HepG2 (cell line): ENCODE measurements at regions not wholly inside any gene's neighbourhood (a gene's known extent, or its start where the extent isn't known, plus 50 kb on each side); places are given as distances from the start of the nearest gene placed in this dataset.

Source experiments
- ATAC-seq: fragments of 200-7000 bp; cut with Tn5 transposase; 3 replicates; pipeline ENCODE4 v1.9.1; 2020; ENCODE audit warnings: mild to moderate bottlenecking, moderate library complexity
- BruUV-seq: library from RNA; stranded (reverse); fragments of 400-500 nt; replicated peaks from 2 replicates; lab custom pipeline; 2021; lab: Mats Ljungman, UMichigan
- CTCF ChIA-PET: fragments of 300-600 bp; formaldehyde crosslinking; extraction: SDS; loops from one replicate; lab custom pipeline; 2021; ENCODE audit warnings: low total read pairs, inconsistent platforms, low intra/inter-chr PET ratio; lab: Yijun Ruan, JAX
- POLR2A ChIA-PET: fragments of 350-600 bp; sonication (Branson Sonifier 250); formaldehyde crosslinking; loops from one replicate; lab custom pipeline; 2020; ENCODE audit warnings: antibody characterized with exemption, inconsistent platforms; lab: Yijun Ruan, JAX
- DNase-seq: peaks from one replicate; pipeline ENCODE4 v3.0.0-alpha.2; 2015; ENCODE audit warnings: low spot score
- FAIRE-seq: peaks from 3 replicates; lab custom pipeline; 2011; peaks lifted over from hg19 to GRCh38; lab: Jason Lieb, UNC
- H2AFZ ChIP-seq: one replicate; pipeline ENCODE4 v1.6.1; 2011; ENCODE audit warnings: low read length, inconsistent platforms
- H3K27ac ChIP-seq: fragments of 300-600 bp; 3 replicates; pipeline ENCODE4 v1.8.0; 2011; ENCODE audit warnings: mixed run types, mild to moderate bottlenecking, mixed read lengths, low read length, inconsistent platforms; ENCODE audit not compliant: insufficient read depth; ENCODE audit errors: extremely low read length
- H3K27me3 ChIP-seq, 2 experiments: fragments of 200-600 bp in 1 of 2; 2 replicates in 1 of 2; 3 replicates in 1 of 2; pipeline versions ENCODE4 v1.6.0 to v1.8.0; 2011; ENCODE audit warnings: low read length in 2 of 2, mild to moderate bottlenecking in 2 of 2, moderate library complexity in 2 of 2, inconsistent platforms in 1 of 2; ENCODE audit not compliant: insufficient read depth in 2 of 2, control insufficient read depth in 1 of 2
- H3K36me3 ChIP-seq, 2 experiments: fragments of 200-600 bp in 1 of 2; replicated peaks in 1 of 2; 2 replicates in 1 of 2; 3 replicates in 1 of 2; pipeline versions ENCODE4 v1.5.1 to v1.8.0; 2011; ENCODE audit warnings: low read length in 2 of 2, inconsistent platforms in 1 of 2; ENCODE audit not compliant: insufficient read depth in 2 of 2, control insufficient read depth in 1 of 2
- H3K4me1 ChIP-seq: 2 replicates; pipeline ENCODE4 v1.5.1; 2012; ENCODE audit warnings: low read length, inconsistent platforms; ENCODE audit not compliant: insufficient read depth
- H3K4me2 ChIP-seq: 2 replicates; pipeline ENCODE4 v1.6.0; 2011; ENCODE audit warnings: low read depth, low read length, inconsistent platforms
- H3K4me3 ChIP-seq, 3 experiments: fragments of 200-600 bp in 1 of 3; sonication (generic), shearing (Covaris generic) in 1 of 3; replicated peaks in 1 of 3; 2 replicates each; pipeline ENCODE4 v1.5.1; 2011 to 2016; ENCODE audit warnings: low read length in 3 of 3, inconsistent platforms in 2 of 3, low read depth in 2 of 3, mild to moderate bottlenecking in 2 of 3, control low read depth in 1 of 3, mixed read lengths in 1 of 3; ENCODE audit not compliant: insufficient read depth in 1 of 3
- H3K79me2 ChIP-seq: one replicate; pipeline ENCODE4 v1.6.1; 2011; ENCODE audit warnings: low read length, inconsistent platforms; ENCODE audit not compliant: insufficient read depth
- H3K9ac ChIP-seq: 2 replicates; pipeline ENCODE4 v1.6.0; 2011; ENCODE audit warnings: mild to moderate bottlenecking, low read depth, low read length, inconsistent platforms; ENCODE audit not compliant: insufficient read depth
- H3K9me3 ChIP-seq: 2 replicates; pipeline ENCODE4 v1.5.1; 2012; ENCODE audit warnings: mild to moderate bottlenecking, low read length
- H4K20me1 ChIP-seq: 2 replicates; pipeline ENCODE4 v1.6.0; 2011; ENCODE audit warnings: inconsistent platforms, mild to moderate bottlenecking, low read length, moderate library complexity; ENCODE audit not compliant: insufficient read depth
- CBX5 ChIP-seq: sonication (generic); formaldehyde crosslinking; IDR thresholded peaks from 2 replicates; pipeline ENCODE4 v1.4.0; 2020; ENCODE audit warnings: missing genetic modification reagents, borderline replicate concordance
- DPF2 ChIP-seq: sonication (generic); formaldehyde crosslinking; IDR thresholded peaks from 2 replicates; pipeline ENCODE4 v1.4.0; 2020; ENCODE audit warnings: mild to moderate bottlenecking, low read depth, missing genetic modification reagents, borderline replicate concordance
- GABPA ChIP-seq, 2 experiments: IDR thresholded peaks; 2 replicates each; pipeline ENCODE4 v1.6.1; 2011 to 2016; ENCODE audit warnings: low read depth in 2 of 2, low read length in 1 of 2, missing biosample characterization in 1 of 2, missing genetic modification characterization in 1 of 2
- HNRNPLL ChIP-seq: fragments of 200-400 bp; formaldehyde crosslinking; IDR thresholded peaks from 2 replicates; pipeline ENCODE4 v1.6.1; 2017; ENCODE audit warnings: mild to moderate bottlenecking, low read depth, low read length; ENCODE audit not compliant: poor library complexity, severe bottlenecking
- SRF ChIP-seq: IDR thresholded peaks from 2 replicates; pipeline ENCODE4 v1.6.1; 2011; ENCODE audit warnings: mild to moderate bottlenecking, low read depth, low read length, moderate library complexity
- SRSF9 ChIP-seq: fragments of 200-400 bp; formaldehyde crosslinking; IDR thresholded peaks from 2 replicates; pipeline ENCODE4 v1.6.1; 2018; ENCODE audit warnings: borderline replicate concordance, mild to moderate bottlenecking, low read depth, low read length; ENCODE audit not compliant: insufficient read depth, poor library complexity, severe bottlenecking
- ZBTB8A ChIP-seq: sonication (generic); formaldehyde crosslinking; IDR thresholded peaks from 2 replicates; pipeline ENCODE4 v1.4.0; 2020; ENCODE audit warnings: mild to moderate bottlenecking, low read depth, missing genetic modification reagents, borderline replicate concordance
- ZNF136 ChIP-seq: sonication (generic); formaldehyde crosslinking; IDR thresholded peaks from 2 replicates; pipeline ENCODE4 v1.8.1; 2022; ENCODE audit warnings: low read depth, mild to moderate bottlenecking, moderate library complexity, missing genetic modification reagents
- ZNF619 ChIP-seq: sonication (generic); formaldehyde crosslinking; IDR thresholded peaks from 2 replicates; pipeline ENCODE4 v1.4.0; 2020; ENCODE audit warnings: mild to moderate bottlenecking, missing genetic modification reagents
- WGBS: methylation state at CpG from one replicate; pipeline ENCODE4 v1.1.6; 2017; ENCODE audit warnings: low lambda C conversion rate; 5-methylcytosine and 5-hydroxymethylcytosine counted together
- in situ Hi-C: cut with HindIII; loops from 2 replicates; pipeline ENCODE4 v1.10.0; 2017; ENCODE audit warnings: low pct_unique_long_range_greater_than_20kb; ENCODE audit not compliant: extremely low pct_ligation_motif_present
- intact Hi-C: fragments of 100-400 bp; cut with micrococcal nuclease; formaldehyde crosslinking; loops from one replicate; pipeline ENCODE4 v1.10.0; 2022; ENCODE audit not compliant: unreplicated experiment
- TF ChIP-seq, protein P1 (sequence below): sonication (generic); formaldehyde crosslinking; IDR thresholded peaks from 2 replicates; pipeline ENCODE4 v1.4.0; 2020; ENCODE audit warnings: mild to moderate bottlenecking, missing genetic modification reagents
- TF ChIP-seq, protein P2 (sequence below): sonication (generic); formaldehyde crosslinking; IDR thresholded peaks from 2 replicates; pipeline ENCODE4 v1.4.0; 2020; ENCODE audit warnings: missing genetic modification reagents, low read depth, mild to moderate bottlenecking, borderline replicate concordance
- TF ChIP-seq, protein P3 (sequence below): sonication (generic); formaldehyde crosslinking; IDR thresholded peaks from 2 replicates; pipeline ENCODE4 v1.5.0; 2020; ENCODE audit warnings: missing genetic modification reagents, mild to moderate bottlenecking, borderline replicate concordance
- TF ChIP-seq, protein P4 (sequence below): sonication (generic); IDR thresholded peaks from 2 replicates; pipeline ENCODE4 v1.6.1; 2016; ENCODE audit warnings: low read depth, borderline replicate concordance

DNA sequence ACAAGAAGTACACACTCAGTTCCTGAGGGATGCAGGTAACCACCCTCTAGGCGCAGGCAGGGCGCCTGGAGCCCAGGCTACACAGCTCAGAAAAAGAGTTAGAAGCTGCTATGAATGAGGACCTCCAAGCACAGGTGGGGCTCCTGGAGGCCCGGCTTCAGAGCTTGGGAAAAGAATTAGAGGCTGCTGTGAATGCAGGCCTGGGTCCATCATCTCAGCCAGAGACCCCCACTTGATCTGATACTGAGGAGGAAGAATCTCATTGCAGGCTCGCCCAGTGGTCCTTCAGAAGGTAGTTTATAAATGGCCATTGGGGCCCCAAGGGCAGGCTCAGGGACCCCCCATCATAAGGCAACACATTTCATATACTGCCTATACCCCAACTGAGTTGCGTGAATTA lies 556.4 kb downstream of the SLC6A15 start (continued):
- TF ChIP-seq, protein P1, sequence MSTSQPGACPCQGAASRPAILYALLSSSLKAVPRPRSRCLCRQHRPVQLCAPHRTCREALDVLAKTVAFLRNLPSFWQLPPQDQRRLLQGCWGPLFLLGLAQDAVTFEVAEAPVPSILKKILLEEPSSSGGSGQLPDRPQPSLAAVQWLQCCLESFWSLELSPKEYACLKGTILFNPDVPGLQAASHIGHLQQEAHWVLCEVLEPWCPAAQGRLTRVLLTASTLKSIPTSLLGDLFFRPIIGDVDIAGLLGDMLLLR (CRISPR knock-in tag) = no peak
- TF ChIP-seq ZNF619 (CRISPR knock-in tag) (no peak), SRF (no peak), DPF2 (no peak)
- TF ChIP-seq, all 625 proteins: peak for 0

DNA sequence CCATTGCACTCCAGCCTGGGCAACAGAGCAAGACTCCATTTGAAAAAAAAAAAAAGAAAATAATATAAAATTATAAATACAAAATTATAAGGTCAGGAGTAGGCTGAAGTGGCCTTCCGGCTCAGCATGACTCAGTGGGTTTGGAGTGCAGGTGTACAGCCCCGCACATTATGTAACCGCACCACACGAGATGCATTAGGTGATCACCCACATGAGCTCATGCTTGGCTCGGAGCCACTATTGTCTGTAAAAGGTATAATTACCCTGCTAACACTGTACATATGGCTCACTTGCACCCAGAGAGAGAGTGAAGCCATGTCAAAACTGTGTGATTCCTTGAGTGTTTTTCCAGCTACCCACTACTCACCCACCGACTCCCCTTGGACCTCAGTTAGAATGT lies 557.0 kb downstream of the SLC6A15 start:
- Histone ChIP-seq H3K27me3 (no peaks in the 10 kb centered on the region), H3K9me3 (no peaks in the 10 kb centered on the region), H3K9ac (no peak overlapping the region), H3K4me1 (no peaks in the 10 kb centered on the region), H3K4me3 (no peak overlapping the region), H3K4me2 (no peak overlapping the region), H3K79me2 (no peaks in the 10 kb centered on the region), H4K20me1 (no peaks in the 10 kb centered on the region), H3K36me3 (no peaks in the 10 kb centered on the region), H3K27ac (no peak overlapping the region), H2AFZ (no peak overlapping the region)
- in situ Hi-C loops = no loop called here
- POLR2A ChIA-PET = no interaction called here
- no peak for ATAC-seq
- CTCF ChIA-PET = no interaction called here
- no peak for TF ChIP-seq HNRNPLL
- no peak for TF ChIP-seq ZBTB8A (CRISPR knock-in tag)
- TF ChIP-seq GABPA (IDR thresholded peaks at IDR 0.05; ENCODE audit: low read depth, low read length) = no peak
- TF ChIP-seq GABPA (CRISPR knock-in tag; IDR thresholded peaks at IDR 0.05; ENCODE audit: low read depth) = no peak
- TF ChIP-seq, protein P2, sequence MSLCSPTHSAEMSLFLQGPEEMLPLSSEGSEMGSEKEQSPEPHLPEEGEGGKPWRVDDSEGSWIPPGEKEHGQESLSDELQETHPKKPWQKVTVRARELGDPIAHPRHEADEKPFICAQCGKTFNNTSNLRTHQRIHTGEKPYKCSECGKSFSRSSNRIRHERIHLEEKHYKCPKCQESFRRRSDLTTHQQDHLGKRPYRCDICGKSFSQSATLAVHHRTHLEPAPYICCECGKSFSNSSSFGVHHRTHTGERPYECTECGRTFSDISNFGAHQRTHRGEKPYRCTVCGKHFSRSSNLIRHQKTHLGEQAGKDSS (CRISPR knock-in tag) = no peak
- no peak for TF ChIP-seq CBX5
- TF ChIP-seq, protein P3, sequence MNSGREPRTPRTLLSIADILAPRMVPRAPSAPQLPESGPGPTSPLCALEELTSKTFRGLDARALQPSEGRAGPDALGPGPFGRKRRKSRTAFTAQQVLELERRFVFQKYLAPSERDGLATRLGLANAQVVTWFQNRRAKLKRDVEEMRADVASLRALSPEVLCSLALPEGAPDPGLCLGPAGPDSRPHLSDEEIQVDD = no peak
- TF ChIP-seq, protein P4, sequence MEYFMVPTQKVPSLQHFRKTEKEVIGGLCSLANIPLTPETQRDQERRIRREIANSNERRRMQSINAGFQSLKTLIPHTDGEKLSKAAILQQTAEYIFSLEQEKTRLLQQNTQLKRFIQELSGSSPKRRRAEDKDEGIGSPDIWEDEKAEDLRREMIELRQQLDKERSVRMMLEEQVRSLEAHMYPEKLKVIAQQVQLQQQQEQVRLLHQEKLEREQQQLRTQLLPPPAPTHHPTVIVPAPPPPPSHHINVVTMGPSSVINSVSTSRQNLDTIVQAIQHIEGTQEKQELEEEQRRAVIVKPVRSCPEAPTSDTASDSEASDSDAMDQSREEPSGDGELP = no peak
- no peak for TF ChIP-seq SRSF9
- TF ChIP-seq ZNF136 (CRISPR knock-in tag) = no peak
- no peak for FAIRE-seq
- no TSS peak for BruUV-seq
- intact Hi-C loops = no loop called here
- WGBS = 46% methylated on average over 5 of the region's 6 CpGs
- DNase-seq = no peak
